PC-9 (cell line): ENCODE measurements at regions not wholly inside any gene's neighbourhood (a gene's known extent, or its start where the extent isn't known, plus 50 kb on each side); places are given as distances from the start of the nearest gene placed in this dataset.

Source experiments
- BruUV-seq: library from RNA; stranded (reverse); fragments of 400-500 nt; replicated peaks from 2 replicates; lab custom pipeline; 2021; lab: Mats Ljungman, UMichigan
- CTCF ChIA-PET: fragments of 300-600 bp; sonication (Branson Sonifier 250); formaldehyde crosslinking; loops from one replicate; lab custom pipeline; 2022; ENCODE audit warnings: antibody characterized with exemption; lab: Charles Lee
- POLR2A ChIA-PET: fragments of 300-600 bp; sonication (Branson Sonifier 250); formaldehyde crosslinking; loops from one replicate; lab custom pipeline; 2022; ENCODE audit warnings: antibody characterized with exemption; ENCODE audit not compliant: unreplicated experiment; lab: Charles Lee
- DNase-seq, 2 experiments: peaks; one replicate each; pipeline versions ENCODE4 v3.0.0 to v3.0.0-alpha.2; 2015 to 2022; ENCODE audit warnings: mixed read lengths in 1 of 2
- H2AFZ ChIP-seq: fragments of 200-600 bp; sonication (generic); 2 replicates; pipeline ENCODE4 v1.8.1; 2017; ENCODE audit warnings: antibody characterized with exemption
- H3F3A ChIP-seq: fragments of 200-600 bp; sonication (generic); 2 replicates; pipeline ENCODE4 v1.8.1; 2017; ENCODE audit warnings: antibody characterized with exemption, mild to moderate bottlenecking, low read depth; ENCODE audit not compliant: insufficient read depth
- H3K27ac ChIP-seq: fragments of 200-600 bp; sonication (generic); 2 replicates; pipeline ENCODE4 v1.6.1; 2016; ENCODE audit warnings: mixed run types
- H3K27me3 ChIP-seq: fragments of 200-600 bp; sonication (generic); 2 replicates; pipeline ENCODE4 v1.6.1; 2016; ENCODE audit warnings: low read depth, mixed run types; ENCODE audit not compliant: insufficient read depth
- H3K36me3 ChIP-seq: fragments of 200-600 bp; sonication (generic); 2 replicates; pipeline ENCODE4 v1.6.1; 2016; ENCODE audit warnings: low read depth, mixed run types
- H3K4me1 ChIP-seq: fragments of 200-600 bp; sonication (generic); replicated peaks from 2 replicates; pipeline ENCODE4 v1.6.1; 2016; ENCODE audit warnings: mixed run types; ENCODE audit not compliant: insufficient read depth
- H3K4me2 ChIP-seq: fragments of 200-600 bp; sonication (generic); 2 replicates; pipeline ENCODE4 v1.6.1; 2017; ENCODE audit warnings: mixed run types
- H3K4me3 ChIP-seq: fragments of 200-600 bp; sonication (generic); 2 replicates; pipeline ENCODE4 v1.6.1; 2016; ENCODE audit warnings: mixed run types
- H3K79me2 ChIP-seq: fragments of 200-600 bp; sonication (generic); 2 replicates; pipeline ENCODE4 v1.6.1; 2017; ENCODE audit warnings: low read depth, mixed run types
- H3K9me2 ChIP-seq: fragments of 200-600 bp; sonication (generic); 2 replicates; pipeline ENCODE4 v1.8.1; 2017; ENCODE audit warnings: mild to moderate bottlenecking; ENCODE audit not compliant: insufficient read depth
- H3K9me3 ChIP-seq: fragments of 200-600 bp; sonication (generic); 2 replicates; pipeline ENCODE4 v1.8.1; 2016; ENCODE audit warnings: low read depth; ENCODE audit not compliant: insufficient read depth
- H4K20me1 ChIP-seq: fragments of 200-600 bp; sonication (generic); 2 replicates; pipeline ENCODE4 v1.8.1; 2017; ENCODE audit not compliant: insufficient read depth
- EZH2 ChIP-seq: fragments of 200-600 bp; sonication (generic); IDR thresholded peaks from 2 replicates; pipeline ENCODE4 v1.8.0; 2017; ENCODE audit warnings: antibody characterized with exemption, low read depth
- intact Hi-C: fragments of 100-400 bp; cut with micrococcal nuclease; formaldehyde crosslinking; loops from one replicate; pipeline ENCODE4 v1.10.0; 2022; ENCODE audit not compliant: unreplicated experiment
- TF ChIP-seq, protein P1 (sequence below): fragments of 200-600 bp; sonication (generic); conservative IDR thresholded peaks from 2 replicates; pipeline ENCODE4 v1.6.1; 2017; ENCODE audit warnings: mixed run types, antibody characterized with exemption, mild to moderate bottlenecking, moderate library complexity

DNA sequence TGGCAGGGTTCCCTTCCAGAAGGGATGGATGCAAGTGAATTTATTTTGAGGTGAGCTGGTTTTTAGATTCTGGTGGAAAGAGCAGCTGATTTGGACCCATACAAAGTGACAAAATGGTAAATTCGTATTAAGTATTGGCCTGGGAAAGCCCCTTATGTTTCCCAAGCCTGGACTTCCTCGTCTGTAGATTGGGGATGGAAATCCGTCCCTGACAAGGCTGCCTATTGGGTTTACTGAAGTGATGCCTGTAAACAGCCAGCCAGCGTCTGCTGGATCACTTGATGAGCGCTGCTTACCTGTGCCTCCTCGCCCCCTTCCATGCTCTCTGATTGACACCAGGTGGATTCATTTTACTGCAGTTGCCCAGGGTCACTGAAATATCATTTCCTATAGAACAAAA is 233.8 kb downstream of the GADD45G start:
- POLR2A ChIA-PET, result no interaction called here
- no peaks in the 10 kb centered on the region for H3F3A ChIP-seq
- no peak for TF ChIP-seq EZH2
- TF ChIP-seq, protein P1, sequence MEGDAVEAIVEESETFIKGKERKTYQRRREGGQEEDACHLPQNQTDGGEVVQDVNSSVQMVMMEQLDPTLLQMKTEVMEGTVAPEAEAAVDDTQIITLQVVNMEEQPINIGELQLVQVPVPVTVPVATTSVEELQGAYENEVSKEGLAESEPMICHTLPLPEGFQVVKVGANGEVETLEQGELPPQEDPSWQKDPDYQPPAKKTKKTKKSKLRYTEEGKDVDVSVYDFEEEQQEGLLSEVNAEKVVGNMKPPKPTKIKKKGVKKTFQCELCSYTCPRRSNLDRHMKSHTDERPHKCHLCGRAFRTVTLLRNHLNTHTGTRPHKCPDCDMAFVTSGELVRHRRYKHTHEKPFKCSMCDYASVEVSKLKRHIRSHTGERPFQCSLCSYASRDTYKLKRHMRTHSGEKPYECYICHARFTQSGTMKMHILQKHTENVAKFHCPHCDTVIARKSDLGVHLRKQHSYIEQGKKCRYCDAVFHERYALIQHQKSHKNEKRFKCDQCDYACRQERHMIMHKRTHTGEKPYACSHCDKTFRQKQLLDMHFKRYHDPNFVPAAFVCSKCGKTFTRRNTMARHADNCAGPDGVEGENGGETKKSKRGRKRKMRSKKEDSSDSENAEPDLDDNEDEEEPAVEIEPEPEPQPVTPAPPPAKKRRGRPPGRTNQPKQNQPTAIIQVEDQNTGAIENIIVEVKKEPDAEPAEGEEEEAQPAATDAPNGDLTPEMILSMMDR, result no peak
- CTCF ChIA-PET, result interaction anchor here (0.6 kb wide), 1 partner anchor 136 kb away, joined by 3 read pairs; no protein-coding TSS in a partner anchor
- no peak overlapping the region for H3K4me2 ChIP-seq
- no peaks in the 10 kb centered on the region for H4K20me1 ChIP-seq
- H3K9me2 ChIP-seq, result no peaks in the 10 kb centered on the region
- H3K79me2 ChIP-seq, result no peaks in the 10 kb centered on the region
- intact Hi-C loops, result no loop called here
- H3K27me3 ChIP-seq, result peaks cover 96% of the 10 kb centered on the region
- H2AFZ ChIP-seq, result no peak overlapping the region
- no peak for DNase-seq
- H3K4me1 ChIP-seq, result no peaks in the 10 kb centered on the region
- no peaks in the 10 kb centered on the region for H3K9me3 ChIP-seq
- H3K36me3 ChIP-seq, result no peaks in the 10 kb centered on the region
- H3K27ac ChIP-seq, result no peak overlapping the region
- no TSS peak for BruUV-seq
- H3K4me3 ChIP-seq, result no peak overlapping the region

DNA sequence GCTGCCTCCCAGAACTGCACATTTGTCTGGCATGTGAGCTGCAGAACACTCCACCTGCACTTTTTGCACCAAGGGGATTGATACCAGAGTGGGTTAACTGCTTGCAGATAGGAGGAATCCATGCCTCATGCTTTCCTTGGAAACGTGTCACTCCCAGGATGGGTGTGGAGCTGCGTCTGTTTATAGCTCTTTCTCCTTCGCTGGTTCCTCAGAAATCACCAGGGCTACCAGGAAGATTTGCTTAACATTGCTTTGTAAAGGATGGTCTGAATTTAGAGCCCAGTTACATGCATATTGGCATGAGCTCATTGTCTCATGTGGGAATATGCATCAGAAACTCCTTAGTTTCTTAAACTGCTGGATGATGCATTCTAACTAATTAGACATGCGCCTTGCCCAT is 234.6 kb downstream of the GADD45G start:
- DNase-seq, result no peak
- Histone ChIP-seq H3K27me3 (peaks cover 98% of the 10 kb centered on the region), H3K4me1 (no peaks in the 10 kb centered on the region), H3K79me2 (no peaks in the 10 kb centered on the region), H3K4me3 (no peak overlapping the region), H3K4me2 (no peak overlapping the region), H2AFZ (no peak overlapping the region), H4K20me1 (no peaks in the 10 kb centered on the region), H3K36me3 (no peaks in the 10 kb centered on the region), H3F3A (no peaks in the 10 kb centered on the region), H3K27ac (no peak overlapping the region), H3K9me3 (no peaks in the 10 kb centered on the region), H3K9me2 (no peaks in the 10 kb centered on the region)
- POLR2A ChIA-PET, result no interaction called here
- intact Hi-C loops, result no loop called here
- CTCF ChIA-PET, result no interaction called here
- no TSS peak for BruUV-seq
- TF ChIP-seq, protein P1, result no peak
- no peak for TF ChIP-seq EZH2

DNA sequence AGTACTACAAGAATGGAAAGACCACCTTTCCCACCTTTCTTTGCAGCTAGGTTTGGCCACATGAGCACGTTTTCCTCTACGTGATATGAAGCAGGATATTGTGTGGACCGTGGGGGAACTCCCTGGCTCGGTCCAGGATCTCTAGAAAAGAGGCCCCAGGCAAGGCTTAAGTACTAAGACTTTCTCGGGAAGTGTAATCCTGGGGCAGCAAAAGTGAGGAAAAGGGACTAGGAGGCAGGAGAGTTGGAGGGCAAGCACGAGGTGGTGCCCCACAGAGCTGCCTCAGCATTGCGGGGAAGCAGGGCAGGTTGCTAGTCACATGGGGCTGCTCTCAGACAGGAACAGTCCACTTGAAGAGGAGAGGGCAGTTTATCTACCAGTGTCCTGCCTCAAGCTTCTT is 235.1 kb downstream of the GADD45G start:
- DNase-seq, result no peak
- H3K4me3 ChIP-seq, result no peak overlapping the region
- no peak overlapping the region for H2AFZ ChIP-seq
- TF ChIP-seq, protein P1, result no peak
- no peak for TF ChIP-seq EZH2
- intact Hi-C loops, result no loop called here
- no TSS peak for BruUV-seq
- H3K36me3 ChIP-seq, result no peaks in the 10 kb centered on the region
- no peaks in the 10 kb centered on the region for H4K20me1 ChIP-seq
- POLR2A ChIA-PET, result no interaction called here
- CTCF ChIA-PET, result no interaction called here
- H3F3A ChIP-seq, result no peaks in the 10 kb centered on the region
- H3K27ac ChIP-seq, result no peak overlapping the region
- H3K27me3 ChIP-seq, result peaks cover 98% of the 10 kb centered on the region
- no peaks in the 10 kb centered on the region for H3K9me3 ChIP-seq
- no peaks in the 10 kb centered on the region for H3K4me1 ChIP-seq
- no peak overlapping the region for H3K4me2 ChIP-seq
- no peaks in the 10 kb centered on the region for H3K79me2 ChIP-seq
- no peaks in the 10 kb centered on the region for H3K9me2 ChIP-seq
